Tibial nerve (tissue), 4 donors: ENCODE measurements at regions not wholly inside any gene's neighbourhood (a gene's known extent, or its start where the extent isn't known, plus 50 kb on each side); places are given as distances from the start of the nearest gene placed in this dataset.

Source experiments
- DNase-seq, 2 donors: peaks; one replicate each; pipeline ENCODE4 v3.0.0-alpha.2; 2019; ENCODE audit warnings: low spot score in 2 of 2
- H3K27ac ChIP-seq, 4 donors: fragments of 200-600 bp; sonication (generic) in 3 of 4; one replicate each; pipeline ENCODE4 v1.5.1; 2017 to 2019; ENCODE audit warnings: mild to moderate bottlenecking in 1 of 4
- H3K27me3 ChIP-seq, 2 donors: fragments of 200-600 bp; sonication (generic) in 1 of 2; one replicate each; pipeline versions ENCODE4 v1.5.1 to v1.6.0; 2017 to 2019
- H3K36me3 ChIP-seq, 3 donors: fragments of 200-600 bp; sonication (generic); one replicate each; pipeline ENCODE4 v1.5.1; 2018 to 2019
- H3K4me1 ChIP-seq, 4 donors: fragments of 200-600 bp; sonication (generic) in 3 of 4; one replicate each; pipeline ENCODE4 v1.5.1; 2017 to 2019
- H3K4me3 ChIP-seq, 4 donors: fragments of 200-600 bp; sonication (generic) in 3 of 4; one replicate each; pipeline ENCODE4 v1.5.1; 2017 to 2019; ENCODE audit warnings: mild to moderate bottlenecking in 1 of 4, moderate library complexity in 1 of 4
- H3K9me3 ChIP-seq, 4 donors: fragments of 200-600 bp; sonication (generic) in 3 of 4; one replicate each; pipeline ENCODE4 v1.5.1; 2017 to 2019
- CTCF ChIP-seq, 5 experiments: fragments of 200-600 bp in 3 of 5; fragments of 450-650 bp in 2 of 5; sonication (generic) in 3 of 5; IDR thresholded peaks; one replicate each; pipeline ENCODE4 v1.5.1; 2016 to 2019; ENCODE audit warnings: antibody characterized with exemption in 5 of 5, mild to moderate bottlenecking in 3 of 5, moderate library complexity in 2 of 5
- EP300 ChIP-seq, 2 donors: sonication (generic); formaldehyde crosslinking; IDR thresholded peaks; one replicate each; pipeline ENCODE4 v1.6.1; 2017; ENCODE audit warnings: antibody characterized with exemption in 2 of 2, mild to moderate bottlenecking in 1 of 2
- POLR2A ChIP-seq, 2 donors: fragments of 450-650 bp; IDR thresholded peaks; one replicate each; pipeline ENCODE4 v1.6.1; 2017; ENCODE audit warnings: antibody characterized with exemption in 2 of 2, mild to moderate bottlenecking in 2 of 2, moderate library complexity in 2 of 2
- WGBS, 2 donors: methylation state at CpG; one replicate each; pipeline ENCODE4 v1.1.5; 2018; 5-methylcytosine and 5-hydroxymethylcytosine counted together

DNA sequence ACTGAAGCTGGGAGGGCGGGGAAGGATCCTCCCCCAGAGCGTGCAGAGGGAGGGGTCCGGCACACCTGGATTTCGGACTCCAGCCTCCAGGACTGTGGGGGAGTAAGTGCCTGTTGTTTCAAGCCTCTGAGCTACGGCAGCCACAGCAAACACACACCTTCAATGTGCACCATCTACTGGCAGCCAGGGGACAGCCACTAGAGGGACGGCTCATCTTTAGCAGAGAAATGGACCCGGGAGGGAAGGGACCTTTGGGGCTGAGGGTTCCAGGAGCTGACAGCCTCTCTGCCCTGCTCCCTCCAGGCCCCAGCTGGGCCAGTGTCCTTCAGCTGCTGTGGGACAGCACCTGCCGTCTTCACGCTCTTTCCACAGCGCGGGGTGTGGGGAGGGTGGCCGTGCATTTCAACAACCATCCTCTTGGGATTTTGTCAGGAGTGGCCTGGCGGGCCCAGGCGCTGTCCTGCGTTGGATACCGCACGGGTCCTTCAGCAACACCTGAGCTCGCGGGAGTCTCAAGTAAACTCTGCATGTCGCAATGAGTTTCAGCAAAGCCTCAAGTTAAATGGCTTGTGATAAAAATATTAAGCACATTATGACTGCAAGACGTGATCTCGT is 209.2 kb upstream of the C14orf180 start:
- DNase-seq, result no peak

GRCh38 chr14:104371031-104371430 is 208.5 kb upstream of the C14orf180 start:
- H3K27me3 ChIP-seq, result no peaks in the 10 kb centered on the region
- no peak for DNase-seq
- H3K4me3 ChIP-seq, result no peak overlapping the region
- H3K36me3 ChIP-seq, result no peaks in the 10 kb centered on the region
- TF ChIP-seq EP300 (IDR thresholded peaks at IDR 0.05) (no peak), POLR2A (IDR thresholded peaks at IDR 0.05) (no peak), CTCF (IDR thresholded peaks at IDR 0.05) (no peak)
- no peaks in the 10 kb centered on the region for H3K4me1 ChIP-seq
- no peak overlapping the region for H3K27ac ChIP-seq
- H3K9me3 ChIP-seq, result peaks cover 0 to 11% (median 0%) of the 10 kb centered on the region in 4 donors
- WGBS, 2 donors, result 78 to 81% methylated on average over 15 of the region's 15 CpGs

More for the DNA sequence above, 209.2 kb upstream of the C14orf180 start:
- Histone ChIP-seq H3K27ac (no peak overlapping the region), H3K27me3 (no peaks in the 10 kb centered on the region), H3K9me3 (peaks cover 0 to 11% (median 0%) of the 10 kb centered on the region in 4 donors), H3K4me3 (no peak overlapping the region), H3K4me1 (no peaks in the 10 kb centered on the region), H3K36me3 (no peaks in the 10 kb centered on the region)
- TF ChIP-seq CTCF (IDR thresholded peaks at IDR 0.05) (no peak), EP300 (IDR thresholded peaks at IDR 0.05) (no peak)
- WGBS, 2 donors, result 53 to 63% methylated on average over 22 of the region's 22 CpGs

DNA sequence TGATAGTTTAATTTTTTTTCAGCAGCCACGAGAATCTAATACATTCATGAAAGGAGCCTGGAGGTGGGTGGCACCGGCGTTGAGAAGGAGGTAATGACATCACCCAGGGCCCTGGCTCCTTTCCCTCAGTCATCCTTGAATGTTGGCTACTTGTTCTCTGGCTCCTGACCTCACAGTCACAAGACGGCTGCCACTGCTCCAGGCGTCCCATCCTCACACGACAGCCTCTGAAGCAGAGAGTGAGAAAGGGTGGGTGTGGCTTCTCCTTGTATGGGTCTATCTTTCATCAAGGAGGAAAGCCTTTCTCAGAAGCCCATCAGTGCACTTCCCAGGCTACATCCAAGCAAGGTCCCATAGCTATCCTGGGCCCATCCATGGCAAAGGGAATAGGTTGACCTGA is 207.6 kb upstream of the C14orf180 start:
- no peak for TF ChIP-seq EP300 (IDR thresholded peaks at IDR 0.05)
- TF ChIP-seq POLR2A (IDR thresholded peaks at IDR 0.05), result no peak
- no peak for TF ChIP-seq CTCF (IDR thresholded peaks at IDR 0.05)
- Histone ChIP-seq H3K4me3 (no peak overlapping the region), H3K36me3 (no peaks in the 10 kb centered on the region), H3K9me3 (peaks cover 0 to 11% (median 0%) of the 10 kb centered on the region in 4 donors), H3K27ac (no peak overlapping the region), H3K4me1 (no peaks in the 10 kb centered on the region), H3K27me3 (no peaks in the 10 kb centered on the region)
- no peak for DNase-seq
- 89 to 93% methylated on average over 6 of the region's 6 CpGs for WGBS, 2 donors

DNA sequence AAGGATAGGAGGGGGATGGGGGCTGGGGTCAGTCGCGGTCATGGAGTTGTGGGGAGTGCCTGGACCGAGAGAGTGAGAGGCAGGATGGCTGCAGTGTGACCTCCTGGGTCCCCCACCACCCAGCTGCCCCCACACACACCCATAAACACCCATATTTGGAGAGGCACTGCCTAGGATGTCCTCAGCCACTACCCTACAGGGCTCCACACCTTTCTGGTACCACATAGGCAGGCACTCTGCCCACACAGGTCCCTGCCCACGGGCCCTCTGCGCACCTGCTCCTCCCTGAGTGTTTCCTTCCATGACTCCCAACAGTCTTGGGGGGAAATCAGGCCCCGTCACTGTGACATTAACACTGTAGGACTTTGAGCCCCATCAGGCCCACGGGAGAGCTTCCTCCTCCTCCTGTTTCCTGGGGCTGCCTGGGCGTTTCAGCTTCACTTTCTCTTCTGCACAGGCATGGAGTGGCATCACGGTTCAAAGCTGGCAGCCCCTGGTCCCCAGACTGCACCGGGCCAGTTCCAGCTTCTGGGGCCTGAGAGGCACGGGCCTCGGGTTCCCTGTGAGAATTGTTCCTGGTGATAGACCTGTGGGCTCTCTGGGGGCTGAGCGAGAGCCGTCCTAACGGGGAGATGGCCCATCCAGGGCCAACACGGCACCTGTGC is 207.0 kb upstream of the C14orf180 start:
- Histone ChIP-seq H3K27ac (no peak overlapping the region), H3K9me3 (peaks cover 0 to 11% (median 0%) of the 10 kb centered on the region in 4 donors), H3K27me3 (no peaks in the 10 kb centered on the region), H3K4me3 (no peak overlapping the region), H3K4me1 (no peaks in the 10 kb centered on the region), H3K36me3 (no peaks in the 10 kb centered on the region)
- DNase-seq, result no peak
- WGBS, 2 donors, result 82 to 84% methylated on average over 13 to 16 of the region's 16 CpGs
- TF ChIP-seq POLR2A (IDR thresholded peaks at IDR 0.05) (no peak), EP300 (IDR thresholded peaks at IDR 0.05) (no peak), CTCF (IDR thresholded peaks at IDR 0.05) (no peak)

DNA sequence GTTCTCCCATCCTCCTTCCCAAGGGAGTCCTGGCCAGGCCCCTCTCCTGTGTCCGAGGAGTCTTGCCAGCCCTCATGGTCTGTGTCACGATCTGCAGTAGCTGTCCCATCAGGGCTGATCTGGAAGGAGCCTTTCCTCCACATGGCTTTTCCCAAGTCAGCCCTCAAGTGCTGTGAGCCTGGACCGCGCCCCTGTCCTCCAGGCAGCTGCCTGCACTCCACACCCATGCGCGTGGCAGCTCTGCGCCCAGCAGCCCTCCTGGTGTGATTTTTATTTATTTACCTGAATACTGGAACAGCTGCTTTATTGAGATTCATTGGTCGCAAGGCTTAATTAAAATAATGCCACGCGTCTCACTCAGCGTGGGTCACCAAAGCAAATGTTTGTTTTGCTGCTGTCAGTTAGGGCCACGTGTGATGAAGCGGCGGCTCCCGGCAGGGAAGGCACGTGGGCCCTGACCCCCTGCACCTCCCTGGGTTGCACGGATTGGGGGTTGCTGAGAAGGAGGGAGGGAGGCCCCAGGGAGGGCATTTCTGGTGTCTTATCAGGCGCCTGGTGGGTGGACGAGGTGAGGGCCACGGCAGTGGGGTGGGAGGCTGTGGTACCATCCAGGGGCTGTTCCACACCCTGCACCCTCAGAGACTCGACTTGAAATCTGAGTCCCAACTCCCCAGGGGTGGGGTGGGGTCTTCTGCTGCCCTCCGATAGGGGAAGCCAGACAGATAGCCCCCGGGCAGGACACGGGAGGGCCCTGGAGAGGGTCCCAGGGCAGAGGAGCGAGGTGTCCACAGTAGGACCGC is 206.3 kb upstream of the C14orf180 start:
- no peak for DNase-seq
- H3K36me3 ChIP-seq, result no peaks in the 10 kb centered on the region
- H3K9me3 ChIP-seq, result peaks cover 0 to 11% (median 0%) of the 10 kb centered on the region in 4 donors
- no peaks in the 10 kb centered on the region for H3K27me3 ChIP-seq
- H3K27ac ChIP-seq, result no peak overlapping the region
- WGBS, 2 donors, result 68 to 74% methylated on average over 19 to 26 of the region's 26 CpGs
- no peak for TF ChIP-seq POLR2A (IDR thresholded peaks at IDR 0.05)
- no peak for TF ChIP-seq CTCF (IDR thresholded peaks at IDR 0.05)
- TF ChIP-seq EP300 (IDR thresholded peaks at IDR 0.05), result no peak
- H3K4me1 ChIP-seq, result no peaks in the 10 kb centered on the region
- H3K4me3 ChIP-seq, result no peak overlapping the region
